ENCODE measurements at regions not wholly inside any gene's neighbourhood (a gene's known extent, or its start where the extent isn't known, plus 50 kb on each side); places are given as distances from the start of the nearest gene placed in this dataset.

GRCh38 chr16:80427795-80428194, 113.0 kb upstream of the DYNLRB2 start:
- 100% methylated on average over 2 of the region's 2 CpGs; no CpG with 5 or more reads in 1 of the 2 experiments for WGBS, 2 experiments (ENCODE audit: insufficient coverage in 2 of 2)
- Histone ChIP-seq H3K36me3 (ENCODE audit: control insufficient read depth, insufficient read depth, low read length) (no peaks in the 10 kb centered on the region), H3K9me3 (ENCODE audit: control insufficient read depth, low read length) (no peaks in the 10 kb centered on the region), H3K27ac (ENCODE audit: low read depth, low read length, severe bottlenecking) (no peak overlapping the region), H3K4me3 (ENCODE audit: extremely low read depth, insufficient read depth, low read length, poor library complexity, severe bottlenecking) (no peak overlapping the region), H3K4me1 (ENCODE audit: control insufficient read depth, insufficient read depth, low read length, poor library complexity, severe bottlenecking) (no peaks in the 10 kb centered on the region)

- H3K4me3 ChIP-seq (ENCODE audit: extremely low read depth, insufficient read depth, low read length, poor library complexity, severe bottlenecking) = no peak overlapping the region
- no peak overlapping the region for H3K27ac ChIP-seq (ENCODE audit: low read depth, low read length, severe bottlenecking)
- no peaks in the 10 kb centered on the region for H3K36me3 ChIP-seq (ENCODE audit: control insufficient read depth, insufficient read depth, low read length)
- H3K4me1 ChIP-seq (ENCODE audit: control insufficient read depth, insufficient read depth, low read length, poor library complexity, severe bottlenecking) = peaks cover 4% of the 10 kb centered on the region
- 86 to 88% methylated on average over 3 to 7 of the region's 8 CpGs for WGBS, 2 experiments (ENCODE audit: insufficient coverage in 2 of 2)
- no peaks in the 10 kb centered on the region for H3K9me3 ChIP-seq (ENCODE audit: control insufficient read depth, low read length)
Measured at GRCh38 chr16:80418517-80419355, 122.1 kb upstream of the DYNLRB2 start.

GRCh38 chr16:80417706-80418271, 123.0 kb upstream of the DYNLRB2 start:
- WGBS, 2 experiments (ENCODE audit: insufficient coverage in 2 of 2) = 90 to 93% methylated on average over 2 to 4 of the region's 4 CpGs
- H3K36me3 ChIP-seq (ENCODE audit: control insufficient read depth, insufficient read depth, low read length) = no peaks in the 10 kb centered on the region
- H3K4me3 ChIP-seq (ENCODE audit: extremely low read depth, insufficient read depth, low read length, poor library complexity, severe bottlenecking) = no peak overlapping the region
- H3K4me1 ChIP-seq (ENCODE audit: control insufficient read depth, insufficient read depth, low read length, poor library complexity, severe bottlenecking) = peaks cover 4% of the 10 kb centered on the region
- H3K9me3 ChIP-seq (ENCODE audit: control insufficient read depth, low read length) = no peaks in the 10 kb centered on the region
- H3K27ac ChIP-seq (ENCODE audit: low read depth, low read length, severe bottlenecking) = no peak overlapping the region

- H3K36me3 ChIP-seq (ENCODE audit: control insufficient read depth, insufficient read depth, low read length) = no peaks in the 10 kb centered on the region
- no peak overlapping the region for H3K27ac ChIP-seq (ENCODE audit: low read depth, low read length, severe bottlenecking)
- H3K4me3 ChIP-seq (ENCODE audit: extremely low read depth, insufficient read depth, low read length, poor library complexity, severe bottlenecking) = no peak overlapping the region
- 75% methylated on average over 1 of the region's 1 CpG; no CpG with 5 or more reads in 1 of the 2 experiments for WGBS, 2 experiments (ENCODE audit: insufficient coverage in 2 of 2)
- H3K4me1 ChIP-seq (ENCODE audit: control insufficient read depth, insufficient read depth, low read length, poor library complexity, severe bottlenecking) = no peaks in the 10 kb centered on the region
- H3K9me3 ChIP-seq (ENCODE audit: control insufficient read depth, low read length) = no peaks in the 10 kb centered on the region
Measured at GRCh38 chr16:80408014-80408413, 132.8 kb upstream of the DYNLRB2 start.

- WGBS, 2 experiments (ENCODE audit: insufficient coverage in 2 of 2) = 79 to 91% methylated on average over 1 to 2 of the region's 3 CpGs
- no peak overlapping the region for H3K4me3 ChIP-seq (ENCODE audit: extremely low read depth, insufficient read depth, low read length, poor library complexity, severe bottlenecking)
Measured at GRCh38 chr16:80407265-80407987, 133.4 kb upstream of the DYNLRB2 start.

GRCh38 chr16:80404847-80405246, 135.9 kb upstream of the DYNLRB2 start:
- Histone ChIP-seq H3K4me3 (ENCODE audit: extremely low read depth, insufficient read depth, low read length, poor library complexity, severe bottlenecking) (no peak overlapping the region), H3K36me3 (ENCODE audit: control insufficient read depth, insufficient read depth, low read length) (no peaks in the 10 kb centered on the region), H3K9me3 (ENCODE audit: control insufficient read depth, low read length) (no peaks in the 10 kb centered on the region), H3K27ac (ENCODE audit: low read depth, low read length, severe bottlenecking) (no peak overlapping the region), H3K4me1 (ENCODE audit: control insufficient read depth, insufficient read depth, low read length, poor library complexity, severe bottlenecking) (no peaks in the 10 kb centered on the region)

More at GRCh38 chr16:80407265-80407987, 133.4 kb upstream of the DYNLRB2 start:
- Histone ChIP-seq H3K9me3 (ENCODE audit: control insufficient read depth, low read length) (no peaks in the 10 kb centered on the region), H3K4me1 (ENCODE audit: control insufficient read depth, insufficient read depth, low read length, poor library complexity, severe bottlenecking) (no peaks in the 10 kb centered on the region), H3K27ac (ENCODE audit: low read depth, low read length, severe bottlenecking) (no peak overlapping the region), H3K36me3 (ENCODE audit: control insufficient read depth, insufficient read depth, low read length) (no peaks in the 10 kb centered on the region)

GRCh38 chr16:80403894-80404293, 136.9 kb upstream of the DYNLRB2 start:
- no peaks in the 10 kb centered on the region for H3K4me1 ChIP-seq (ENCODE audit: control insufficient read depth, insufficient read depth, low read length, poor library complexity, severe bottlenecking)
- no peaks in the 10 kb centered on the region for H3K9me3 ChIP-seq (ENCODE audit: control insufficient read depth, low read length)
- no peak overlapping the region for H3K4me3 ChIP-seq (ENCODE audit: extremely low read depth, insufficient read depth, low read length, poor library complexity, severe bottlenecking)
- 71% methylated on average over 1 of the region's 3 CpGs; no CpG with 5 or more reads in 1 of the 2 experiments for WGBS, 2 experiments (ENCODE audit: insufficient coverage in 2 of 2)
- no peaks in the 10 kb centered on the region for H3K36me3 ChIP-seq (ENCODE audit: control insufficient read depth, insufficient read depth, low read length)
- H3K27ac ChIP-seq (ENCODE audit: low read depth, low read length, severe bottlenecking) = no peak overlapping the region

GRCh38 chr16:80390871-80391489, 149.8 kb upstream of the DYNLRB2 start:
- Histone ChIP-seq H3K4me3 (ENCODE audit: extremely low read depth, insufficient read depth, low read length, poor library complexity, severe bottlenecking) (no peak overlapping the region), H3K4me1 (ENCODE audit: control insufficient read depth, insufficient read depth, low read length, poor library complexity, severe bottlenecking) (no peaks in the 10 kb centered on the region), H3K27ac (ENCODE audit: low read depth, low read length, severe bottlenecking) (no peak overlapping the region), H3K36me3 (ENCODE audit: control insufficient read depth, insufficient read depth, low read length) (no peaks in the 10 kb centered on the region), H3K9me3 (ENCODE audit: control insufficient read depth, low read length) (no peaks in the 10 kb centered on the region)
- 75 to 87% methylated on average over 5 of the region's 5 CpGs for WGBS, 2 experiments (ENCODE audit: insufficient coverage in 2 of 2)

GRCh38 chr16:80390046-80390445, 150.7 kb upstream of the DYNLRB2 start:
- H3K4me3 ChIP-seq (ENCODE audit: extremely low read depth, insufficient read depth, low read length, poor library complexity, severe bottlenecking) = no peak overlapping the region
- no peaks in the 10 kb centered on the region for H3K9me3 ChIP-seq (ENCODE audit: control insufficient read depth, low read length)
- no peaks in the 10 kb centered on the region for H3K36me3 ChIP-seq (ENCODE audit: control insufficient read depth, insufficient read depth, low read length)
- H3K4me1 ChIP-seq (ENCODE audit: control insufficient read depth, insufficient read depth, low read length, poor library complexity, severe bottlenecking) = no peaks in the 10 kb centered on the region
- no peak overlapping the region for H3K27ac ChIP-seq (ENCODE audit: low read depth, low read length, severe bottlenecking)
- 83 to 100% methylated on average over 2 to 3 of the region's 4 CpGs for WGBS, 2 experiments (ENCODE audit: insufficient coverage in 2 of 2)

GRCh38 chr16:80389338-80389737, 151.5 kb upstream of the DYNLRB2 start:
- Histone ChIP-seq H3K9me3 (ENCODE audit: control insufficient read depth, low read length) (no peaks in the 10 kb centered on the region), H3K4me1 (ENCODE audit: control insufficient read depth, insufficient read depth, low read length, poor library complexity, severe bottlenecking) (no peaks in the 10 kb centered on the region), H3K4me3 (ENCODE audit: extremely low read depth, insufficient read depth, low read length, poor library complexity, severe bottlenecking) (no peak overlapping the region), H3K27ac (ENCODE audit: low read depth, low read length, severe bottlenecking) (no peak overlapping the region), H3K36me3 (ENCODE audit: control insufficient read depth, insufficient read depth, low read length) (no peaks in the 10 kb centered on the region)
- WGBS, 2 experiments (ENCODE audit: insufficient coverage in 2 of 2) = 68 to 70% methylated on average over 5 to 7 of the region's 9 CpGs

Measured in mesodermal cell (in vitro differentiated cells).